AG04449 (cell line): ENCODE measurements at regions not wholly inside any gene's neighbourhood (a gene's known extent, or its start where the extent isn't known, plus 50 kb on each side); places are given as distances from the start of the nearest gene placed in this dataset.
"Not testable (repeated sequence)": the region's sequence is repeated elsewhere in the genome, so short reads cannot be mapped to it uniquely, and the experiment has no call there.

ENCODE experiments used
- CTCF ChIA-PET: fragments of 350-600 bp; formaldehyde crosslinking; extraction: SDS; loops from one replicate; lab custom pipeline; 2021; ENCODE audit warnings: antibody characterized with exemption; lab: Yijun Ruan, JAX
- POLR2A ChIA-PET: fragments of 400-600, 350-600 bp; formaldehyde crosslinking; extraction: SDS; loops from one replicate; lab custom pipeline; 2020; ENCODE audit warnings: antibody characterized with exemption, inconsistent platforms; lab: Yijun Ruan, JAX
- DNase-seq: peaks from one replicate; pipeline ENCODE4 v3.0.0-alpha.2; 2010; ENCODE audit warnings: low read depth, low spot score
- H3K4me3 ChIP-seq: 2 replicates; pipeline ENCODE4 v1.5.1; 2011; ENCODE audit warnings: low read depth, mild to moderate bottlenecking, control low read depth, low read length
- CTCF ChIP-seq: IDR thresholded peaks from one replicate; pipeline ENCODE4 v1.5.1; 2011; ENCODE audit warnings: mild to moderate bottlenecking, moderate library complexity, low read length, control low read depth, inconsistent platforms; ENCODE audit not compliant: insufficient read depth; ENCODE audit errors: missing control alignments

- no peak for TF ChIP-seq CTCF
- ChIA-PET CTCF (no interaction called here), POLR2A (no interaction called here)
- no peak overlapping the region for H3K4me3 ChIP-seq
- DNase-seq, result no peak
Measured at GRCh38 chr3:4174791-4175190, 128.4 kb upstream of the SETMAR start.

GRCh38 chr3:4191971-4192370 lies 111.2 kb upstream of the SETMAR start:
- DNase-seq, result no peak
- no peak for TF ChIP-seq CTCF
- ChIA-PET POLR2A (no interaction called here), CTCF (no interaction called here)
- no peak overlapping the region for H3K4me3 ChIP-seq

GRCh38 chr3:4195006-4195405 lies 108.2 kb upstream of the SETMAR start:
- CTCF ChIA-PET, result no interaction called here
- no peak for DNase-seq
- POLR2A ChIA-PET, result no interaction called here
- no peak for TF ChIP-seq CTCF
- no peak overlapping the region for H3K4me3 ChIP-seq

GRCh38 chr3:4196506-4197147 lies 106.5 kb upstream of the SETMAR start:
- no peak overlapping the region for H3K4me3 ChIP-seq
- DNase-seq, result no peak
- POLR2A ChIA-PET, result no interaction called here
- TF ChIP-seq CTCF, result no peak
- CTCF ChIA-PET, result no interaction called here

GRCh38 chr3:4197670-4198069 lies 105.5 kb upstream of the SETMAR start:
- TF ChIP-seq CTCF, result no peak
- ChIA-PET POLR2A (no interaction called here), CTCF (no interaction called here)
- DNase-seq, result no peak
- H3K4me3 ChIP-seq, result no peak overlapping the region

GRCh38 chr3:4198491-4198890 lies 104.7 kb upstream of the SETMAR start:
- CTCF ChIA-PET, result no interaction called here
- POLR2A ChIA-PET, result no interaction called here

GRCh38 chr3:4204776-4205175 lies 98.4 kb upstream of the SETMAR start:
- DNase-seq, CTCF ChIA-PET, POLR2A ChIA-PET, H3K4me3 ChIP-seq: not testable (repeated sequence)

More at GRCh38 chr3:4198491-4198890, 104.7 kb upstream of the SETMAR start:
- H3K4me3 ChIP-seq, result no peak overlapping the region
- no peak for DNase-seq
- no peak for TF ChIP-seq CTCF
